Kidney capillary endothelial cell (primary cell): ENCODE measurements at regions not wholly inside any gene's neighbourhood (a gene's known extent, or its start where the extent isn't known, plus 50 kb on each side); places are given as distances from the start of the nearest gene placed in this dataset.
"Not testable (repeated sequence)": the region's sequence is repeated elsewhere in the genome, so short reads cannot be mapped to it uniquely, and the experiment has no call there.

Source experiments
- DNase-seq: peaks from one replicate; pipeline ENCODE4 v3.0.0-alpha.2; 2018; ENCODE audit warnings: low spot score

- no peak for DNase-seq
These were observed 177.6 kb upstream of the OLFM3 start for GRCh38 chr1:102174259-102174863.

GRCh38 chr1:102172200-102172599, 175.5 kb upstream of the OLFM3 start:
- no peak for DNase-seq

GRCh38 chr1:102163799-102164198, 167.1 kb upstream of the OLFM3 start:
- no peak for DNase-seq

GRCh38 chr1:102151242-102151641, 154.5 kb upstream of the OLFM3 start:
- DNase-seq, result no peak

GRCh38 chr1:102120910-102121309, 124.2 kb upstream of the OLFM3 start:
- DNase-seq, result no peak

GRCh38 chr1:102118150-102118549, 121.4 kb upstream of the OLFM3 start:
- DNase-seq, result no peak

- no peak for DNase-seq
These were observed 113.9 kb upstream of the OLFM3 start for GRCh38 chr1:102110586-102110985.

- DNase-seq, result not testable (repeated sequence)
These were observed 112.8 kb upstream of the OLFM3 start for GRCh38 chr1:102109493-102109892.

GRCh38 chr1:102107441-102107840, 110.7 kb upstream of the OLFM3 start:
- DNase-seq, result no peak

GRCh38 chr1:102105931-102106550, 109.3 kb upstream of the OLFM3 start:
- DNase-seq, result no peak

- no peak for DNase-seq
These were observed 106.9 kb upstream of the OLFM3 start for GRCh38 chr1:102103646-102104045.

GRCh38 chr1:102102276-102102780, 105.6 kb upstream of the OLFM3 start:
- DNase-seq, result no peak

GRCh38 chr1:102100666-102101065, 103.9 kb upstream of the OLFM3 start:
- DNase-seq, result no peak

- no peak for DNase-seq
These were observed 103.2 kb upstream of the OLFM3 start for GRCh38 chr1:102099916-102100315.

GRCh38 chr1:102098536-102098935, 101.8 kb upstream of the OLFM3 start:
- DNase-seq, result no peak

- DNase-seq, result no peak
These were observed 101.4 kb upstream of the OLFM3 start for GRCh38 chr1:102098081-102098480.

GRCh38 chr1:102097451-102097850, 100.7 kb upstream of the OLFM3 start:
- DNase-seq, result no peak

GRCh38 chr1:102096162-102096561, 99.4 kb upstream of the OLFM3 start:
- DNase-seq, result no peak

- DNase-seq, result no peak
These were observed 93.1 kb upstream of the OLFM3 start for GRCh38 chr1:102089791-102090190.

GRCh38 chr1:102085896-102086295, 89.2 kb upstream of the OLFM3 start:
- no peak for DNase-seq

- no peak for DNase-seq
These were observed 88.2 kb upstream of the OLFM3 start for GRCh38 chr1:102084771-102085535.

GRCh38 chr1:102083192-102083591, 86.5 kb upstream of the OLFM3 start:
- no peak for DNase-seq

GRCh38 chr1:102074874-102075273, 78.1 kb upstream of the OLFM3 start:
- no peak for DNase-seq
